Vagina (tissue), 2 donors: ENCODE measurements at regions not wholly inside any gene's neighbourhood (a gene's known extent, or its start where the extent isn't known, plus 50 kb on each side); places are given as distances from the start of the nearest gene placed in this dataset.

Experiments
- DNase-seq, 2 donors: peaks; one replicate each; pipeline ENCODE4 v3.0.0-alpha.2; 2017; ENCODE audit errors: extremely low spot score in 2 of 2
- H3K27ac ChIP-seq: fragments of 200-600 bp; sonication (generic); one replicate; pipeline ENCODE4 v1.5.1; 2019
- H3K27me3 ChIP-seq: fragments of 200-600 bp; sonication (generic); one replicate; pipeline ENCODE4 v1.5.1; 2019
- H3K36me3 ChIP-seq, 2 donors: fragments of 200-600 bp; sonication (generic); one replicate each; pipeline ENCODE4 v1.5.1; 2017 to 2019
- H3K4me1 ChIP-seq: fragments of 200-600 bp; sonication (generic); one replicate; pipeline ENCODE4 v1.5.1; 2019
- H3K4me3 ChIP-seq, 2 donors: fragments of 200-600 bp; sonication (generic); 1 replicate in 1 of 2; 2 replicates in 1 of 2; pipeline ENCODE4 v1.5.1; 2016 to 2019
- H3K9me3 ChIP-seq: fragments of 200-600 bp; sonication (generic); one replicate; pipeline ENCODE4 v1.5.1; 2019
- POLR2A ChIP-seq, 2 donors: fragments of 450-650 bp; IDR thresholded peaks; one replicate each; pipeline ENCODE4 v1.6.1; 2017; ENCODE audit warnings: antibody characterized with exemption in 2 of 2, mild to moderate bottlenecking in 2 of 2, moderate library complexity in 2 of 2
- POLR2AphosphoS5 ChIP-seq, 2 donors: sonication (generic); formaldehyde crosslinking; IDR thresholded peaks; one replicate each; pipeline ENCODE4 v1.9.0; 2017; ENCODE audit warnings: antibody characterized with exemption in 2 of 2, mild to moderate bottlenecking in 2 of 2, low read depth in 1 of 2; ENCODE audit not compliant: insufficient read depth in 1 of 2
- intact Hi-C: fragments of 100-400 bp; cut with DNase I; formaldehyde crosslinking; loops from one replicate; pipeline ENCODE4 v1.15.1; 2023
- TF ChIP-seq, protein P1 (sequence below), 3 experiments: fragments of 450-650 bp in 2 of 3; fragments of 200-600 bp in 1 of 3; sonication (generic) in 1 of 3; IDR thresholded peaks; one replicate each; pipeline ENCODE4 v1.5.1; 2017 to 2019; ENCODE audit warnings: antibody characterized with exemption in 3 of 3, mild to moderate bottlenecking in 2 of 3, moderate library complexity in 2 of 3

DNA sequence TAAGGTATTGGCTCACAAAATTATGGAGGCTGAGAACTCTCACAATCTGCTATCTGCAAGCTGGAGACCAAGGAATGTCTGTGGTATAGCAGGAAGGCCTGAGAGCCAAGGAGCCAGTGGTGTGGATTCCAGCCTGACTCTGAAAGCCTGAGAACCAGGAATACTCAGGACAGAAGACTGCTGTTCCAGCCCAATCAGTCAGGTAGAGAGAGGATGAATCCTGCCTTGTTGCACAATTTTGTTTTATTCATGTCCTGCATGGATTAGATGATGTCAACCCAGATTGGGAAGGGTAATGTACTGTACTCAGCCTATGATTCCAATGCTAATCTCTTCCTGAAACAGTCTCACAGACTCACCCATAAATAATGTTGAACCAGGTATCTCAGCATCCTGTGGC lies 312.4 kb upstream of the KCNMB2 start:
- Histone ChIP-seq H3K9me3 (no peaks in the 10 kb centered on the region), H3K27me3 (no peaks in the 10 kb centered on the region), H3K4me1 (no peaks in the 10 kb centered on the region), H3K36me3 (no peaks in the 10 kb centered on the region), H3K4me3 (no peak overlapping the region), H3K27ac (no peak overlapping the region)
- TF ChIP-seq POLR2AphosphoS5 (IDR thresholded peaks at IDR 0.05; ENCODE audit: insufficient read depth in 1 of 2, low read depth in 1 of 2) (peak in 1 of 2 donors; percentile 14), POLR2A (IDR thresholded peaks at IDR 0.05) (no peak)
- intact Hi-C loops, result no loop called here
- no peak for DNase-seq

DNA sequence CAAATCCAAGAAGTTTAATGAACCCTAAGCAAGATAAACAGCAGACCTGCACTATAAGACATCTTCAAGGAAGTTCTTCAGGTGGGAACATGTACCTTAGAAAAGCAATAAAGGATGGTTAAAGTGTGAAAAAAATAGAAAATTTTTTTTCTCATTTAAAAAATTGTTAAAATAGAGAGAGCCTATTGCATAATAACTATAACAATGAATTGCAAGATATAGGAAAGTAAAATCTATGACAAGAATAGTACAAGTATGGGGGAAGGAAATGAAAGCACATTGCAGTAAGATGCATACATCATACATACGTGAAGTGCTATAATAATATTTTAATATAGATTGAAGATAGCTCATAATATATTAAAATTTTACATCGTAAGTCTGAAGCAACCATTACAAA lies 310.1 kb upstream of the KCNMB2 start:
- no peak overlapping the region for H3K4me3 ChIP-seq
- no peaks in the 10 kb centered on the region for H3K36me3 ChIP-seq
- intact Hi-C loops, result no loop called here
- no peaks in the 10 kb centered on the region for H3K9me3 ChIP-seq
- no peak overlapping the region for H3K27ac ChIP-seq
- no peak for TF ChIP-seq POLR2A (IDR thresholded peaks at IDR 0.05)
- TF ChIP-seq POLR2AphosphoS5 (IDR thresholded peaks at IDR 0.05; ENCODE audit: insufficient read depth in 1 of 2, low read depth in 1 of 2), result no peak
- TF ChIP-seq, protein P1, sequence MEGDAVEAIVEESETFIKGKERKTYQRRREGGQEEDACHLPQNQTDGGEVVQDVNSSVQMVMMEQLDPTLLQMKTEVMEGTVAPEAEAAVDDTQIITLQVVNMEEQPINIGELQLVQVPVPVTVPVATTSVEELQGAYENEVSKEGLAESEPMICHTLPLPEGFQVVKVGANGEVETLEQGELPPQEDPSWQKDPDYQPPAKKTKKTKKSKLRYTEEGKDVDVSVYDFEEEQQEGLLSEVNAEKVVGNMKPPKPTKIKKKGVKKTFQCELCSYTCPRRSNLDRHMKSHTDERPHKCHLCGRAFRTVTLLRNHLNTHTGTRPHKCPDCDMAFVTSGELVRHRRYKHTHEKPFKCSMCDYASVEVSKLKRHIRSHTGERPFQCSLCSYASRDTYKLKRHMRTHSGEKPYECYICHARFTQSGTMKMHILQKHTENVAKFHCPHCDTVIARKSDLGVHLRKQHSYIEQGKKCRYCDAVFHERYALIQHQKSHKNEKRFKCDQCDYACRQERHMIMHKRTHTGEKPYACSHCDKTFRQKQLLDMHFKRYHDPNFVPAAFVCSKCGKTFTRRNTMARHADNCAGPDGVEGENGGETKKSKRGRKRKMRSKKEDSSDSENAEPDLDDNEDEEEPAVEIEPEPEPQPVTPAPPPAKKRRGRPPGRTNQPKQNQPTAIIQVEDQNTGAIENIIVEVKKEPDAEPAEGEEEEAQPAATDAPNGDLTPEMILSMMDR (IDR thresholded peaks at IDR 0.05), result no peak
- H3K27me3 ChIP-seq, result no peaks in the 10 kb centered on the region
- H3K4me1 ChIP-seq, result no peaks in the 10 kb centered on the region
- no peak for DNase-seq

DNA sequence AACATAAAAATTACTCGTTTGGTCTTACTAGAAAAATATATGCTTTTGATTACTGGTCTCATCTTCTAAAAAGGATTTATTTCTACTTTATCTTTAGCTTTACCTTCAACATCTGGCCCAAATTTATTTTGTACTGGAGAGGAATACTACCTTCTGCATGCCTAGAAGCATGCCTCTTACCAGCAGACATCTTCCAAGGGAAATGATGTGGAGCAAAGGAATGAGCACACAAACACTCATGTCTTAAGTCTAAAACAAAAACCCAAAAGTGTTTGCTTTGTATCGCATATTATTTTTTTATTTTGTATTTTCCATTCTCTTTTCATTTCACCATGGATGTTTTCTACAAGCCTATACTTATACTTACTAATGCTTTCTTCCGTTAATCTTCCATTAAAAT lies 304.6 kb upstream of the KCNMB2 start:
- no peaks in the 10 kb centered on the region for H3K9me3 ChIP-seq
- no peak overlapping the region for H3K4me3 ChIP-seq
- no peaks in the 10 kb centered on the region for H3K4me1 ChIP-seq
- TF ChIP-seq POLR2AphosphoS5 (IDR thresholded peaks at IDR 0.05; ENCODE audit: insufficient read depth in 1 of 2, low read depth in 1 of 2), result no peak
- TF ChIP-seq POLR2A (IDR thresholded peaks at IDR 0.05), result no peak
- TF ChIP-seq, protein P1 (IDR thresholded peaks at IDR 0.05), result no peak
- H3K27me3 ChIP-seq, result no peaks in the 10 kb centered on the region
- no peak for DNase-seq
- no peak overlapping the region for H3K27ac ChIP-seq
- H3K36me3 ChIP-seq, result no peaks in the 10 kb centered on the region
- intact Hi-C loops, result no loop called here

DNA sequence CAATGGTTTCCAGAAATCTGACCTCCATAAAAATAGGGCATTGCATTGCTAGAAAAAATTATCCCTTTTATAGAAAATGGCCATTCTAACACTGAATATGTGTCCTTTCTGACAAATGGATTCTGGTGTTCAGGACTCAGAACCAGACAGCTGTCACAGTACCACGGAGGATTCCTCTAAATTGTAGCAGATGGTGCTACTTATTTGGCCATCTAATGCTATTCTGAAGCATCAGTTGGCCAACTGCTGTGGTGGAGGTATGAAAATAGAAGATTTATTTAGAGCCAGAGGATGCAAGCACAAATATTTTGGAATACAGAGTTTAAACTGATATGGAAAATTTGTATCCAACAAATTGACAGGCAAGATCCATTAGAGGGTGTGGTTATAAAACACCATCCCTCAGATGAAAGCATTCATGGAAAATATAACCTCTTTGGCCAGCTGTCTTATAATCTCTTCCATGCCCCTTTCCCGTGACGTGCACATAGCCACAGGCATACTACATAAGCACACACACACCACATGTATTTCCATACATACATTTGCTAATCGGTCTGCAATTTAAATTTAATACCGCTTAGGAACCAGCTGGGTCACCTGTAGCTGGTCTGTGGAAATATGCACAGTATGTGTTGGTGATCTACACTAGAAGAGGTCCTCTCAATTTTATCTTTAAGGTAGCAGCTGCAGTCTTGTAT lies 302.7 kb upstream of the KCNMB2 start:
- H3K4me3 ChIP-seq, result no peak overlapping the region
- H3K27ac ChIP-seq, result no peak overlapping the region
- no peaks in the 10 kb centered on the region for H3K27me3 ChIP-seq
- no peaks in the 10 kb centered on the region for H3K4me1 ChIP-seq
- no peaks in the 10 kb centered on the region for H3K9me3 ChIP-seq
- intact Hi-C loops, result no loop called here
- no peak for DNase-seq
- TF ChIP-seq, protein P1 (IDR thresholded peaks at IDR 0.05), result no peak
- TF ChIP-seq POLR2AphosphoS5 (IDR thresholded peaks at IDR 0.05; ENCODE audit: insufficient read depth in 1 of 2, low read depth in 1 of 2), result no peak
- no peaks in the 10 kb centered on the region for H3K36me3 ChIP-seq

DNA sequence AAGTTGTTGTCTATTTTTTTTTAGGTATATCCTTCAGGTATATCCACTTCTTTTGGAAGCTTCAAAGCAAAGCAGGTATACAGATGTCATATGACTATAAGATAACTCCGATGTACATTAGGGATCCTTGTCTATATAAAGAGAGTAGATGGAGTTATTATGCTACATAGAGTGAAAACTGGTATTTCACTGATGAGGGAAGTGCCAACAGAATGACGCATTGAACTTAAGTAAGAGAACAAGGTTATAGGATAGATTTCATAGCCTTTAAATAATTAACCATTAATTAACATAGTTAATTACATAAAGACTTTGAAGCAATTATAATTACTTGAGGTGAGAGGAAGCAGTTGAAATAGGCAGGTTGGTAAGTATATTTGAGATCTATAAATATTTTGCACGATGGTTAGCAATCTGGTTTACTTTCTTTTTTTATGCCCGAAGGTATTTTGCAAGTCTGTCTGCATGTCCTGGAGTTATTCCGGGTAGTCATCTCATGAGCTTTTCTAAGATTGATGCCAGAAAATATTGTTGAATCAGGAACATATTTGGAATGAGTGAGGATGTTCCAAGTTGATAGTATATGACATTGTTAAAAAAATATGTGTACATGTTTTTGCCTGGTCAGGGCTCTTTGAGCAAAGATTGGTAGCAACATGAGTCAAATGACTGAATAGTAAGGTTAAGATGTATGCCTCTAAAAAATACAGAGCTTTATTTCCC lies 299.5 kb upstream of the KCNMB2 start:
- Histone ChIP-seq H3K4me1 (no peaks in the 10 kb centered on the region), H3K27me3 (no peaks in the 10 kb centered on the region), H3K36me3 (no peaks in the 10 kb centered on the region), H3K9me3 (no peaks in the 10 kb centered on the region), H3K4me3 (no peak overlapping the region), H3K27ac (no peak overlapping the region)
- no peak for DNase-seq
- TF ChIP-seq POLR2AphosphoS5 (IDR thresholded peaks at IDR 0.05; ENCODE audit: insufficient read depth in 1 of 2, low read depth in 1 of 2), result no peak
- TF ChIP-seq, protein P1 (IDR thresholded peaks at IDR 0.05), result no peak
- TF ChIP-seq POLR2A (IDR thresholded peaks at IDR 0.05), result no peak
- intact Hi-C loops, result no loop called here
